ENCODE measurements at regions not wholly inside any gene's neighbourhood (a gene's known extent, or its start where the extent isn't known, plus 50 kb on each side); places are given as distances from the start of the nearest gene placed in this dataset.

GRCh38 chr2:234348081-234348480, 148.8 kb downstream of the ARL4C start:
- Histone ChIP-seq H3K36me3 (ENCODE audit: control insufficient read depth, insufficient read depth, low read length) (no peaks in the 10 kb centered on the region), H3K27me3 (replicated peaks; ENCODE audit: control insufficient read depth, insufficient read depth, low read length, poor library complexity, severe bottlenecking) (no peaks in the 10 kb centered on the region), H3K4me1 (ENCODE audit: control insufficient read depth, insufficient read depth, low read length, poor library complexity, severe bottlenecking) (no peaks in the 10 kb centered on the region), H3K9me3 (ENCODE audit: control insufficient read depth, low read length) (no peaks in the 10 kb centered on the region), H3K27ac (ENCODE audit: insufficient read depth, low read length, poor library complexity, severe bottlenecking) (no peak overlapping the region), H3K4me3 (ENCODE audit: insufficient read depth, low read depth, low read length, poor library complexity, severe bottlenecking) (no peak overlapping the region)
- DNase-seq = no peak

DNA sequence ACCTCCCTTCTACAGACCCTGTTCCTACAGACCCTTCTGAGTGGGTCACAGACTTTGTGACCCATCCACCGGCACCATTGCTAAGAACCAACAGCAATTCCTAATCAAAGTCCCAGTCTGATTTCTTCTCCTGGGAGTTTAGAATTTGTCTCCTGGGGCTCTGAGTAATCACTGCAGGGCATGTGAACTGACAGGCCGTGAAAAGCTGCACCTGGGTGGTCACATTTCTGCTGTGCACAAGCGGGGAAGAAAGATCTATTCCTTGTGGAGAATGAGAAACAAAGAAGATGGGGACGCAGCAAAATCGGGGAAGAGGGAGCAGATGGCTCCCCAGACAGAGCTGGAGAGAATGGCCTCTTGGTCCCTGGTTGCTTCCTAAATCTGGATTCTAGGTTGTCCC, 151.0 kb downstream of the ARL4C start:
- Histone ChIP-seq H3K36me3 (ENCODE audit: control insufficient read depth, insufficient read depth, low read length) (no peaks in the 10 kb centered on the region), H3K27ac (ENCODE audit: insufficient read depth, low read length, poor library complexity, severe bottlenecking) (no peak overlapping the region), H3K9me3 (ENCODE audit: control insufficient read depth, low read length) (no peaks in the 10 kb centered on the region), H3K27me3 (replicated peaks; ENCODE audit: control insufficient read depth, insufficient read depth, low read length, poor library complexity, severe bottlenecking) (no peaks in the 10 kb centered on the region), H3K4me1 (ENCODE audit: control insufficient read depth, insufficient read depth, low read length, poor library complexity, severe bottlenecking) (no peaks in the 10 kb centered on the region), H3K4me3 (ENCODE audit: insufficient read depth, low read depth, low read length, poor library complexity, severe bottlenecking) (no peak overlapping the region)
- no peak for DNase-seq

DNA sequence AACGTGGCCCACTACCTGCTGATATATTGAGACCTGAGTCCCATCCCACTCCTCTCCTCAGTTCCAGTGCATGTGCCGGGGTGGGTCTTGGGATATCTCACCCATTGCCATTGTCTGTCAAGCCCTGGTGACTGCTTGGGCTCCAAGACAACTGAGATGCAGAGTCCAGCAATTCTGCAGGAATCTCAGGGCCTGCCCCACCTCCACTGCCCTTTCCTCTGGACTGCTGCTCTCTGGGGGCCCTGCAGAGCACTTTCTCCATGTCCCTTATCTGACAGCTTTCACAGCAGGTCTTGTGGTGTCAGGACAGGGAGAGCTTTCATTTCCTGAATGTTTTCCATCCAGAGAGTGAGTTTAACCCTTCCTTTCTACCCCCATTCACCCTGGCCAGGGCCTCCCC, 152.9 kb downstream of the ARL4C start:
- Histone ChIP-seq H3K4me3 (ENCODE audit: insufficient read depth, low read depth, low read length, poor library complexity, severe bottlenecking) (no peak overlapping the region), H3K27ac (ENCODE audit: insufficient read depth, low read length, poor library complexity, severe bottlenecking) (no peak overlapping the region), H3K4me1 (ENCODE audit: control insufficient read depth, insufficient read depth, low read length, poor library complexity, severe bottlenecking) (no peaks in the 10 kb centered on the region), H3K27me3 (replicated peaks; ENCODE audit: control insufficient read depth, insufficient read depth, low read length, poor library complexity, severe bottlenecking) (no peaks in the 10 kb centered on the region), H3K36me3 (ENCODE audit: control insufficient read depth, insufficient read depth, low read length) (no peaks in the 10 kb centered on the region), H3K9me3 (ENCODE audit: control insufficient read depth, low read length) (no peaks in the 10 kb centered on the region)
- DNase-seq = no peak

- H3K4me3 ChIP-seq (ENCODE audit: insufficient read depth, low read depth, low read length, poor library complexity, severe bottlenecking) = no peak overlapping the region
- no peak for DNase-seq
- H3K36me3 ChIP-seq (ENCODE audit: control insufficient read depth, insufficient read depth, low read length) = no peaks in the 10 kb centered on the region
- no peaks in the 10 kb centered on the region for H3K9me3 ChIP-seq (ENCODE audit: control insufficient read depth, low read length)
- H3K27me3 ChIP-seq (replicated peaks; ENCODE audit: control insufficient read depth, insufficient read depth, low read length, poor library complexity, severe bottlenecking) = no peaks in the 10 kb centered on the region
- no peaks in the 10 kb centered on the region for H3K4me1 ChIP-seq (ENCODE audit: control insufficient read depth, insufficient read depth, low read length, poor library complexity, severe bottlenecking)
- no peak overlapping the region for H3K27ac ChIP-seq (ENCODE audit: insufficient read depth, low read length, poor library complexity, severe bottlenecking)
These were observed 153.5 kb downstream of the ARL4C start for GRCh38 chr2:234343372-234343771.

- Histone ChIP-seq H3K9me3 (ENCODE audit: control insufficient read depth, low read length) (no peaks in the 10 kb centered on the region), H3K27ac (ENCODE audit: insufficient read depth, low read length, poor library complexity, severe bottlenecking) (no peak overlapping the region), H3K36me3 (ENCODE audit: control insufficient read depth, insufficient read depth, low read length) (no peaks in the 10 kb centered on the region), H3K4me3 (ENCODE audit: insufficient read depth, low read depth, low read length, poor library complexity, severe bottlenecking) (no peak overlapping the region), H3K4me1 (ENCODE audit: control insufficient read depth, insufficient read depth, low read length, poor library complexity, severe bottlenecking) (no peaks in the 10 kb centered on the region), H3K27me3 (replicated peaks; ENCODE audit: control insufficient read depth, insufficient read depth, low read length, poor library complexity, severe bottlenecking) (no peaks in the 10 kb centered on the region)
- DNase-seq = no peak
These were observed 155.4 kb downstream of the ARL4C start for GRCh38 chr2:234341306-234341985.

DNA sequence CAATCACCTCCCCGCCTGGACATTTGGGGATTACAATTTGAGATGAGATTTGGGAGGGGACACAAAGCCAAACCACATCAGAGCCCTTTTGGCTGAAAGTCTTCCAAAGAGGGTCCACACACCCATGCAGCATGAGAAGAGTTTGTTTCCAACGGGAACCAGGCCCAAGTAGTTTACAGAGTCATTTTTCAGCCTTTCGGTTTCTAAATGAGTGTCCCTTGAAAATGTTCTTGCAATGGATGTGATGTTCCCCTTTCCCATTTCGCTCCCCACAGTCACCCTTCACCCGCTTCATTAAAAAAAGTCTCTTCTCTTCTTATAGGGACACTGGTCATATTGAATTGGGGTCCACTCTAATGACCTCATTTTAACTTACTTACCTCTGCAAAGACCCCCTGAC, 157.4 kb downstream of the ARL4C start:
- Histone ChIP-seq H3K4me1 (ENCODE audit: control insufficient read depth, insufficient read depth, low read length, poor library complexity, severe bottlenecking) (peaks cover 6% of the 10 kb centered on the region), H3K27ac (ENCODE audit: insufficient read depth, low read length, poor library complexity, severe bottlenecking) (no peak overlapping the region), H3K9me3 (ENCODE audit: control insufficient read depth, low read length) (no peaks in the 10 kb centered on the region), H3K4me3 (ENCODE audit: insufficient read depth, low read depth, low read length, poor library complexity, severe bottlenecking) (no peak overlapping the region), H3K27me3 (replicated peaks; ENCODE audit: control insufficient read depth, insufficient read depth, low read length, poor library complexity, severe bottlenecking) (no peaks in the 10 kb centered on the region), H3K36me3 (ENCODE audit: control insufficient read depth, insufficient read depth, low read length) (no peaks in the 10 kb centered on the region)
- no peak for DNase-seq

GRCh38 chr2:234339011-234339410, 157.9 kb downstream of the ARL4C start:
- Histone ChIP-seq H3K27ac (ENCODE audit: insufficient read depth, low read length, poor library complexity, severe bottlenecking) (no peak overlapping the region), H3K4me1 (ENCODE audit: control insufficient read depth, insufficient read depth, low read length, poor library complexity, severe bottlenecking) (peaks cover 6% of the 10 kb centered on the region), H3K4me3 (ENCODE audit: insufficient read depth, low read depth, low read length, poor library complexity, severe bottlenecking) (no peak overlapping the region), H3K27me3 (replicated peaks; ENCODE audit: control insufficient read depth, insufficient read depth, low read length, poor library complexity, severe bottlenecking) (no peaks in the 10 kb centered on the region), H3K9me3 (ENCODE audit: control insufficient read depth, low read length) (no peaks in the 10 kb centered on the region), H3K36me3 (ENCODE audit: control insufficient read depth, insufficient read depth, low read length) (no peaks in the 10 kb centered on the region)
- no peak for DNase-seq

DNA sequence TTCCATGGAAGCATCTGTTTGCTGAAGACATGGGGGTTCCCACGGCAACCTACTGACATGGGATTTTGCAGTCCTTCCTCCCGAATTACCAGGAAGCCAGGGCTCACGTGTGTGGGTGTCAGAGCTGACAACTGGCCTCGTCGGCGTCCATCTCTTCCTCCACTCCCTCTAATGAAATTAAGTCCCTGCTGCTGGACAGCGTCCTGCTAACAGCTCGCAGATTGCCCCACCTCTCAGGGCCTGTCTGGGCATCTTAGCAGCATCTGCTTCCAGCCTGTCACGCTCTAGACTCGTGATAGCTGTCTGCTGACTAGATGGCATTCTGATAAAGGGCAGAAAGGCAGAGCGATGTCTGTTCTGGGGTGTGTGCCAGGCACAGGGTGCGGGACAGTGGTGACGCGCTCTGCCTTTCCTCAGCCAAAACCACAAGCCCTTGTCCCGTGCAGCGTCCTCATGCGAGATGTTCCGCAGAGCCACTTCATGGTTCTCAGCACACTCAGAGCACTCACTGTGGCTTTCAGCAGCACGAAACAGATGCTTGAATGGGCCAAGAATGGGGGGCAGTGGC, 161.1 kb downstream of the ARL4C start:
- peak overlapping the region; percentile 42 for H3K27ac ChIP-seq (ENCODE audit: insufficient read depth, low read length, poor library complexity, severe bottlenecking)
- no peaks in the 10 kb centered on the region for H3K36me3 ChIP-seq (ENCODE audit: control insufficient read depth, insufficient read depth, low read length)
- DNase-seq = peak; percentile 21 to 59 (median 47)
- peaks cover 6% of the 10 kb centered on the region for H3K4me1 ChIP-seq (ENCODE audit: control insufficient read depth, insufficient read depth, low read length, poor library complexity, severe bottlenecking)
- no peak overlapping the region for H3K4me3 ChIP-seq (ENCODE audit: insufficient read depth, low read depth, low read length, poor library complexity, severe bottlenecking)
- H3K27me3 ChIP-seq (replicated peaks; ENCODE audit: control insufficient read depth, insufficient read depth, low read length, poor library complexity, severe bottlenecking) = no peaks in the 10 kb centered on the region
- H3K9me3 ChIP-seq (ENCODE audit: control insufficient read depth, low read length) = no peaks in the 10 kb centered on the region

DNA sequence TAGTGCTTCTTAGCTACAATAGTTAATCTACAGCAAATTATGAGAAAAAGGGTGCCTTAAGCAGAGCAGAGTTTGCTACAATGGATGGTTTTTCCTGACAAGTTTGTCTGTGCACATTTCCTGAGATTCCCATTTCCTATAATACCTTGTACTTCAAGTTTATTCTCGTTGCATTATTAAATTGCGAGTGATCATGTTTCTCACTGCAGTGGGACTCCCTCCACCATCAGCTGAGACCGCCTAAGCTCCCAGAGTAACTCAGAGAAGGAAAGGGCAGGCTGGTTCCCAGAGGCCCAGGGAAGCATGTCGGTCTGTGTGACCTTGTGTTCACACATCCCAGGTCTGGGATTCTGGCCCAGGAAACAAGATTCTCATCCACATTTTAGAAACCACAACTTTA, 162.1 kb downstream of the ARL4C start:
- H3K27ac ChIP-seq (ENCODE audit: insufficient read depth, low read length, poor library complexity, severe bottlenecking) = no peak overlapping the region
- H3K9me3 ChIP-seq (ENCODE audit: control insufficient read depth, low read length) = no peaks in the 10 kb centered on the region
- peaks cover 6% of the 10 kb centered on the region for H3K4me1 ChIP-seq (ENCODE audit: control insufficient read depth, insufficient read depth, low read length, poor library complexity, severe bottlenecking)

GRCh38 chr2:234334151-234334550, 162.7 kb downstream of the ARL4C start:
- Histone ChIP-seq H3K4me3 (ENCODE audit: insufficient read depth, low read depth, low read length, poor library complexity, severe bottlenecking) (no peak overlapping the region), H3K27ac (ENCODE audit: insufficient read depth, low read length, poor library complexity, severe bottlenecking) (no peak overlapping the region), H3K27me3 (replicated peaks; ENCODE audit: control insufficient read depth, insufficient read depth, low read length, poor library complexity, severe bottlenecking) (no peaks in the 10 kb centered on the region), H3K9me3 (ENCODE audit: control insufficient read depth, low read length) (no peaks in the 10 kb centered on the region), H3K36me3 (ENCODE audit: control insufficient read depth, insufficient read depth, low read length) (no peaks in the 10 kb centered on the region), H3K4me1 (ENCODE audit: control insufficient read depth, insufficient read depth, low read length, poor library complexity, severe bottlenecking) (peaks cover 6% of the 10 kb centered on the region)
- DNase-seq = no peak

More for the DNA sequence above, 162.1 kb downstream of the ARL4C start:
- H3K27me3 ChIP-seq (replicated peaks; ENCODE audit: control insufficient read depth, insufficient read depth, low read length, poor library complexity, severe bottlenecking) = no peaks in the 10 kb centered on the region
- H3K36me3 ChIP-seq (ENCODE audit: control insufficient read depth, insufficient read depth, low read length) = no peaks in the 10 kb centered on the region
- no peak overlapping the region for H3K4me3 ChIP-seq (ENCODE audit: insufficient read depth, low read depth, low read length, poor library complexity, severe bottlenecking)
- no peak for DNase-seq

Measured in effector memory CD4-positive, alpha-beta T cell (primary cell).